Amniotic stem cell (primary cell): ENCODE measurements at regions not wholly inside any gene's neighbourhood (a gene's known extent, or its start where the extent isn't known, plus 50 kb on each side); places are given as distances from the start of the nearest gene placed in this dataset.

Experiments used
- DNase-seq: peaks from one replicate; lab custom pipeline; 2025; lab: John Stamatoyannopoulos, UW

- no peak for DNase-seq
Measured at GRCh38 chr1:83027511-83027910, 971.4 kb downstream of the TTLL7 start.

- DNase-seq: no peak
Measured at GRCh38 chr1:83026745-83027144, 972.2 kb downstream of the TTLL7 start.

GRCh38 chr1:83024251-83024767, 974.6 kb downstream of the TTLL7 start:
- no peak for DNase-seq

- DNase-seq: no peak
Measured at GRCh38 chr1:83023212-83023611, 975.7 kb downstream of the TTLL7 start.

- DNase-seq: no peak
Measured at GRCh38 chr1:83022206-83022605, 976.7 kb downstream of the TTLL7 start.

GRCh38 chr1:83017701-83018100, 981.2 kb downstream of the TTLL7 start:
- no peak for DNase-seq

GRCh38 chr1:83017276-83017675, 981.7 kb downstream of the TTLL7 start:
- no peak for DNase-seq

- DNase-seq: no peak
Measured at GRCh38 chr1:83016354-83016849, 982.5 kb downstream of the TTLL7 start.

GRCh38 chr1:83015163-83015562, 983.8 kb downstream of the TTLL7 start:
- no peak for DNase-seq

GRCh38 chr1:83012950-83013349, 986.0 kb downstream of the TTLL7 start:
- no peak for DNase-seq

- no peak for DNase-seq
Measured at GRCh38 chr1:83011265-83011664, 987.7 kb downstream of the TTLL7 start.

GRCh38 chr1:83006271-83006670, 992.7 kb downstream of the TTLL7 start:
- no peak for DNase-seq

- DNase-seq: no peak
Measured at GRCh38 chr1:83000286-83000685, 998.6 kb downstream of the TTLL7 start.

- DNase-seq: no peak
Measured at GRCh38 chr1:82995951-82996350, 1003.0 kb downstream of the TTLL7 start.

GRCh38 chr1:82994616-82995263, 1004.2 kb downstream of the TTLL7 start:
- DNase-seq: no peak

GRCh38 chr1:82991569-82991968, 1007.4 kb downstream of the TTLL7 start:
- DNase-seq: no peak

- DNase-seq: no peak
Measured at GRCh38 chr1:82979593-82980236, 1019.2 kb downstream of the TTLL7 start.

- DNase-seq: no peak
Measured at GRCh38 chr1:82978461-82979324, 1020.2 kb downstream of the TTLL7 start.

GRCh38 chr1:82972841-82973553, 1025.9 kb downstream of the TTLL7 start:
- no peak for DNase-seq

- DNase-seq: no peak
Measured at GRCh38 chr1:82969340-82969739, 1029.6 kb downstream of the TTLL7 start.

- DNase-seq: no peak
Measured at GRCh38 chr1:82962658-82963057, 1036.3 kb downstream of the TTLL7 start.
